ENCODE measurements at regions not wholly inside any gene's neighbourhood (a gene's known extent, or its start where the extent isn't known, plus 50 kb on each side); places are given as distances from the start of the nearest gene placed in this dataset.

- DNase-seq: no peak
These were observed 141.4 kb downstream of the CD83 start for GRCh38 chr6:14258695-14259593.

- DNase-seq: no peak
These were observed 142.1 kb downstream of the CD83 start for GRCh38 chr6:14259594-14260152.

DNA sequence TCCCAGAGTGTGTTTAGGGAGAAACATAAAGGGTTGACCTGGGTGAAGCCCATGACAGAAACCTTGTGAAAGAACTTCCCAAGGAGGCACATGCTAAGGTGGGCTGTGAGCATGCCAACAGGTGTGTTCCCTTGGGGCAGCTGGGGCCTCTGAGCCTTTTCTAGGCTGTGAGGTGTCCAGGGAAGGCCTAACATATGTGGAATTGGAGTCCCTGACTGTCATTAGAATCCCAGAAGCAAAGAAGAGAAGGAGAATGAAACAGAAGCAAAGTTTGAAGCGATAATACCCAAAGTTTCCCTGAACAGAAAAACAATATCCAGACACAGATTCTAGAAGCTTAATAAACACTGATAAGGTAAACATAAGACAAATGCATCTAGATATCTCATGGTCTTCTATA, 143.3 kb downstream of the CD83 start:
- no peak for DNase-seq

DNA sequence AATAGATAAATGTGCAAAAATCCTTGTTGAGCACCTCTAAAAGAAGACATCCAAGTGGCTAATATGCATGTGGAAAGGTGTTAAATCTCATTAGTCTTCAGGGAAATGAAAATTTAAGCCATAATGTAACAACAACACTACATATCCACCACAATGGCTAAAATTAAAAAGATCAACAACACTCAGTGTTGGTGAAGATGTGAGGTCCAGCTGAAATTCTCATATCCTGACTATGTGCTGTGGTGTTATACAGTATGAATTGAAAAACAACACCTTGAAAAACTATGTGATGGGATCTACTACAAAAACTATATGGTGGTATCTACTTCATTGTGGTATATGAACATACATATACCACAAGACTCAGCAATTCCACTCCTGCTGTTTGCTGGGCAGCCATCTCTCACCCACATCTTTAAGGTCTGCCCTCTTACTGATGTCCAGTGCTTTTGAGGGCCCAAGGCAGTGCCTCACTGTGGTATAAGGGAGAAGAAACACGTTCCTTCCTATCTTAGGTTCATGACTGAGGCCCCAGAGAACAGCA, 146.4 kb downstream of the CD83 start:
- DNase-seq: no peak

DNA sequence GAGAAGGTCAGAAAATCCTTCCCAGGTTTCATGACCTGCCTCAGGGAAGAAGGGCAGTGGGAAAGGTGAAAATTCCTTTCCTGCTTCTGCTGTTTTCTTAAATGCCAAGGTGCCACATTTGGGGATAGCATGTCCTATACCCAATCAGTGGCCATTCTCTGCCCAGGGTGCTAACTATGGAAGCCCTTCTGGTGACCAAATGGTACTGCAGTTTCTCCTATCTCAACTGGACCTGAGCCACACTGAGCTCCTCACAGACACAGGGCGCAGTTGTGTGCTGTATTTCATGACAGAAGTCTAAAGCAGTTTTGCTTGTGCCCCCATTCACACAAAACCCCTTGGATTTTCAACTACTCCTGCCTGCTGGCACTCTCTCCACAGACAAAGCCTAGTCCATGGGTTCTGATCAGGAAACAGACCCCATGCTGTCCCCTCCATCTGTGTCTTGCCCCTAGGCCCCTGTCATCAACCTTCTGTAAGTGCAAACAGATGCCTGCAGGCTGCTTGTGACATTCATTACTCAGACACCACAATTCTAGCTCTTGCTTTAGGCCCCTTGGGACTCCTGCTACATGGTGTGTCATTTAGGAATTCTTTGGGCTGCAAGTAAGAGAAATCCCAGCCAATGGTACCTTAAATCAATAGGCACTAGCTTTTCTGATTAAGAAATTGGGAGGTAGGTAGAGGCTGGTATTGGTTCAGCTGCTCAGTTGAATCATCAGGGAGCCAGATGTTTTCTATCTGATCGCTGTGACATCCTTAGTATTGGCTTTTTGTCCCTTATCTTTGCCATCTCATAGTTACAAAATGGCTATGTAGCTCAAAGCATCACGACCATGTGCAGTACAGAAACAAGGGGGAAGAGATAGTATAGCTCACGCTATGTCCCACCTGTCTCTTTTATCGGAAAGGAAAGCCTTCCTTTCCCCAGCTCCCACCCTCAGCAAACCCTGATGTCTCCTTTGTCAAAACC, 147.8 kb downstream of the CD83 start:
- no peak for DNase-seq

- DNase-seq: no peak
These were observed 148.7 kb downstream of the CD83 start for GRCh38 chr6:14266266-14266665.

DNA sequence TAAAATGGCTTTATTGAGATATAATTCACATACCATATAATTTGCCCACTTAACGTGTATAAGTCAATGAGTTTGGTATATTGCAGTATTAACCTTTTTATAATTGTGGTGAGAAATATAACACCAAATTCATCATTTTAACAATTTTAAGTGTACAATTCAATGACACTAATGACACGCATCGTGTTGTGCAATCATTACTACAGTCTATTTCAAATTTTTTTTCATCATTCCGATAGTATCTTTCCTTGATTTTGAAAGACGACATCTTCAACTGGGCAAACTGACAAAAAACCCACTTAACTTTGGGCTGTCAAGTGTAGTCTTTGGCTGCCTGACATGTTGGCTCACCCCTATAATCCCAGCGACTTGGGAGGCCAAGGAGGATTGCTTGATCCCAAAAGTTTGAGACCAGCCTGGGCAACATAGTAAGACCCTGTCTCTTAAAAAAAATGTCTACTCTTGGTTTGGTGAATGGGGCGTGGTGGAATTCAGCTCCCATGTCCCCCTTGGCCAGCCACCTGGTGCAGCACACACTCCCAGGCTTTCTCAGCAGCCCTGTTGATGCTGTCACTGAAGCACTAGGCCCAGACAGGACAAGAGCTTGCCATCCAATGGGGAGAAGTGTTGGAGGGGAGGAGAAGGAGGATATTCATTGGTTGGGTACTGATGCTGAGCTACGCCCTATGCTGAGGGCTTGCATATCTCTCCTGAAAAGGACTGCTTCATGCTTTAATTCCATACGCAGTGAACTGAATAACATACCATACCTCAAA, 150.5 kb downstream of the CD83 start:
- no peak for DNase-seq

DNA sequence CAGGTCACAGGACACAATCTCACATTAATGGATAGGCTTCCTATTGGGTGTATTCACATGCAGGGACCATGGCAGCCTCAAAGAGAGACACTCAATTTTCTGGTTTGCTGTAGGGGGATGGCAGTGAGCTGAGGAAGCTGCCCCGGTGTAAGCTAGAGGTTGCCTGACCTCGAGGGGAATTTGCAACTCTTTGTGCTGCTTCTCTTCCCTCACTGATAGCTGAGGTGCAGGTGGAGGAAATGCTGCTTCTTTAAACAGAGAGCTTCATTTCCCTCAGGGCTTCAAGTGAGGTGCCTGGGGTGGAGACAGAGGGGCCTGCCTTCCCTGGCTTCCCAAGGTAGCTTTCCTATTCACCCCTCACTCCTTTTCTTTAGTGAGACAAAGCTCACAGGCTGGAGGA, 151.9 kb downstream of the CD83 start:
- DNase-seq: no peak

- DNase-seq: no peak
These were observed 152.7 kb downstream of the CD83 start for GRCh38 chr6:14270142-14270893.

GRCh38 chr6:14270925-14271788, 153.6 kb downstream of the CD83 start:
- peak; percentile 27 for DNase-seq

DNA sequence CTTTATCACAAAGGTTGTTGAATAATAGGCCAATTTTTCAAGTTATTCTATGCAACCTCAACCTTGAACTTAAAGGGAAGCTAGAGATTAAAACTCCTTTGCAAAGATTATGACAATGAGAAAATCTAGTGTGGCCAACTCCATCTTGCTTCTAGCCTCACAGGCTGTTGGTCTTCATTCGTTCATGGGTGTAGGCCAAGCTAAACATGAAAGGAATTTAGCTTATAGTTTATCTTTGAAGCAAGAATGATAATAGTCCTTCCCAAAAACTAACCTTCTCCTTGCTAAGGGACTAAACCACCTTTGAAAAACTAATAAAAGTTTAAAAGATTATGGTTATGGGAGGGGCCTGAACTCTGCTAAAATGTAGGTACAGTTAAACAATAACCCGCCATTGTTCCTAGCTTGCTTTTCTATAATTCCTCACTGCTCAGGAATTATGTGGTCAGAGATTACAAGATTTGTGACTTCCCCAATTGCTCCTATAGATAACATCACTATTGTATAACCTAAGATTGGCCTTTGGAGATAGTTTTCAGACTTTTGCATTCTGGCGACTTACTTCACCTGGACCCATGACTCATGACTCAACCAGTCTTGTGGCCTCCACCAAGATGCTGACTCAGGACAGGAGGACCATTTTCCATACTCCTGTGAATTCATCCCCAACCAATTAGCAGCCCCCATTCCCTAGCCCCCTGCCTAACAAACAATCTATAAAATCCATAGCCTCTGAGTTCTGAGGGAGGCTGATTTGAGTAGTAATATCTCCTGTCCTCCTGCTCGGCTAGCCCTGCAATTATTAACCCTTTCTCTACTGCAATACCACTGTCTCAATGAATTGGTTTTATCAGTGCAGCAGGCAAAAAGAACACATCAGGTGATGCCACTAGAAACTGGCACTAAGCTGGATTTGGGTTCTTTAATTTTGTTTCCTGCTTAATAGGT, 154.5 kb downstream of the CD83 start:
- DNase-seq: no peak

- DNase-seq: no peak
These were observed 155.1 kb downstream of the CD83 start for GRCh38 chr6:14272737-14273085.

GRCh38 chr6:14273191-14273590, 155.6 kb downstream of the CD83 start:
- no peak for DNase-seq

DNA sequence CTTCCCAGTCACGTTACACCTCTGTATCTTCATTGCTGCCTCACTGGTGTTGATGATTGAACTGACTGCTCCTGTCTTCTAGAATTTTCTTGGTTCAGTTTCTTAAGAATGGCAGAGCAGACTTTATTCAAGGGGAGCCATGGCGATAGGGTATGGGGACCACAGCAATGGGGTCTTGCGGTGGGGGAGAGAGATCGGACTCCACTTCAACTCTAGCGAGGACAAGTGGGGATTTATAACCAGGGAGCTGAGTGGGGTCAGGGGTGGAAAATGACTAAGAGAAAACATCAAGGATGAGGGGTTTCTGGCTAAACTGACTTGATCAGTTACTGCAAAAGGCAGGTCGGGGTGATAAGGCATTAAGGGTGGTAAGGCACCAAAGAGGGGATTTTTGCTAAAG, 156.4 kb downstream of the CD83 start:
- DNase-seq: no peak

DNA sequence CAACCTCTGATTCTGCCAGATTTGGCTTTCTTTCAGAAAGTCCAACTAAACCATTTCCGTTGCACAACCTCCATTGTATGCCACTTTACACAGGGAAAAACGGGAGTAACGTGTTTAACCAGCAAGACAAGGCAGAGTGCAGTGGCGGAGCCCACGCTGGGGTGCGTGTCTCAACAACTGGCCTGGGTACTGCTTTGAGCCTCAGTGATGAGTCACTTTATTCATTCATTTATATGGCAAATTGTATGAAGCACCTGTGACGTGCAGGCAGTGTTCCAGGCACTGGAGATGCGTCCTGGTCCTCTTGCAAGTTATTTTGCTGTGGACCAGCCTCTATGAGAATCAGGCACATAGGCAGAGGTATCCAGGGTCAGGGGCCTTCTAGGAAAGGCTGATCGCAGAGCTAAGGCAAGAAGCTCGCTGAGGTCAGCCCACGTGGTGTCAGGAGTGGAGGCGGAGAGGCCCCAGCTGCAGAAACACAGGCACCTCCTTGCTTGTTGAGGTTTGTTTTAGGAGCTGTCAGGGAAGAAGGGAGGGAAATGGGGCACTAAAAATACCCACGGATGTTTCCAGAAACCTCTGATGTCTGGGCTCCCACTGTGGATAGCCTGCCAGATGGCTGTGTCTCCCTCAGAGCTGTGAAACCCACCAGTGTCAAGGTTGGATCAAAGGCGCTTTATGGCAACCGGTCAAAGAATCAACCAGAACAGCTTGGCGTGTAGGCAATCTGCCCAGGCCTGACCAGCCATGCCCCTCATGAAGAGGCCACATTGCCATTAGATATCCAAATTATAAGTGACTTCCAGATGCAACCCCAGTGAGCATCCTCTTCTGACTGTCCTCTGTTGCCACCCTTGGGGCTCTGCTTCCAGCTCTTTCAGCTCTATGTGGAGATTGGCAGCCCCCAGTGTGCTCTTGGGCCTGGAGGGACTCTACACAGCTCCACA, 157.2 kb downstream of the CD83 start:
- no peak for DNase-seq

GRCh38 chr6:14275493-14275851, 157.9 kb downstream of the CD83 start:
- DNase-seq: no peak

DNA sequence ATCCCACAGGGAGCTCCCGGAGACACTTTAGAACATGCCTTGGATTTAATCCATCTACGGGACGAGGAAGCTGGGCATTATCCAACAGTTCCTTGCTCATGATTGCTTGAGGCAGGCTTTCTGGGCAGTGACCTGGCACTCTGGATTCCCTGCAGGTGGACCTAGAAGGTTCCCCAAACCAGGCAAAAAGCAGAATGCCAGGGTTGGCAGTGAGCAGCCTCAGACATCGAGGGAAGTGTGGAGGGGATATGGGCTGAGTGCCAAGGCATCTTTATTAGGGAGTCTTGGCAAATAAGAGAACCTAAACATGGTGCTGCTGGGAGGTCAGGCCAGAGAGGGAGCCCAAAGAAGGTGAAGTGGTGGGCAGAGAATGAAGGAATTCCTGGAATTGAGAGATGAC, 158.5 kb downstream of the CD83 start:
- DNase-seq: no peak

GRCh38 chr6:14276667-14277404, 159.3 kb downstream of the CD83 start:
- no peak for DNase-seq
